Suprapubic skin (tissue), 4 donors: ENCODE measurements at regions not wholly inside any gene's neighbourhood (a gene's known extent, or its start where the extent isn't known, plus 50 kb on each side); places are given as distances from the start of the nearest gene placed in this dataset.

ENCODE experiments used
- EP300 ChIP-seq: sonication (generic); formaldehyde crosslinking; IDR thresholded peaks from one replicate; pipeline ENCODE4 v1.6.1; 2017; ENCODE audit warnings: antibody characterized with exemption
- POLR2A ChIP-seq, 2 donors: fragments of 450-650 bp; IDR thresholded peaks; one replicate each; pipeline ENCODE4 v1.6.1; 2017; ENCODE audit warnings: antibody characterized with exemption in 2 of 2, mild to moderate bottlenecking in 2 of 2, moderate library complexity in 2 of 2
- POLR2AphosphoS5 ChIP-seq, 3 donors: sonication (generic); formaldehyde crosslinking; IDR thresholded peaks; one replicate each; pipeline ENCODE4 v1.6.1; 2017; ENCODE audit warnings: antibody characterized with exemption in 3 of 3
- TF ChIP-seq, protein P1 (sequence below), 2 donors: fragments of 200-600 bp in 1 of 2; fragments of 450-650 bp in 1 of 2; sonication (generic) in 1 of 2; IDR thresholded peaks; one replicate each; pipeline ENCODE4 v1.5.1; 2016 to 2019; ENCODE audit warnings: antibody characterized with exemption in 2 of 2, mild to moderate bottlenecking in 1 of 2, moderate library complexity in 1 of 2

DNA sequence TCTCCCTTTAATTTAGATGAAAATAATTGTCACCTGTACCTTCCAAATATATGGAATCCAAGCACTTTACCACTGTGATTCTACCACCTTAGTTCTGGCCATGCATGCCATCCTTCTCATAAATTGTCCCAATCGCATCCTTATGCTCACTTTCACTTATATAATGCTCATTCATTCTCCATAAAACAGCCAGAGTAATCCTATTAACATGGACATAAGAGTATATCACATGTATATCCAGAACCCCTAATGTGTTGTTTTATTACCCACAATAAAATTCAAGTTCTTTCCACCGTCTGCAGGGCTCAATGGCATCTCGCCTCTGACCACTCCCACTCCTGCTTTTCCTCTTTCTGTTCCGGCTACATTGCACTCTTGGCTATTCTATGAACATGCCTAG lies 597.5 kb upstream of the MIR17HG start:
- TF ChIP-seq POLR2A (IDR thresholded peaks at IDR 0.05), result no peak
- TF ChIP-seq, protein P1, sequence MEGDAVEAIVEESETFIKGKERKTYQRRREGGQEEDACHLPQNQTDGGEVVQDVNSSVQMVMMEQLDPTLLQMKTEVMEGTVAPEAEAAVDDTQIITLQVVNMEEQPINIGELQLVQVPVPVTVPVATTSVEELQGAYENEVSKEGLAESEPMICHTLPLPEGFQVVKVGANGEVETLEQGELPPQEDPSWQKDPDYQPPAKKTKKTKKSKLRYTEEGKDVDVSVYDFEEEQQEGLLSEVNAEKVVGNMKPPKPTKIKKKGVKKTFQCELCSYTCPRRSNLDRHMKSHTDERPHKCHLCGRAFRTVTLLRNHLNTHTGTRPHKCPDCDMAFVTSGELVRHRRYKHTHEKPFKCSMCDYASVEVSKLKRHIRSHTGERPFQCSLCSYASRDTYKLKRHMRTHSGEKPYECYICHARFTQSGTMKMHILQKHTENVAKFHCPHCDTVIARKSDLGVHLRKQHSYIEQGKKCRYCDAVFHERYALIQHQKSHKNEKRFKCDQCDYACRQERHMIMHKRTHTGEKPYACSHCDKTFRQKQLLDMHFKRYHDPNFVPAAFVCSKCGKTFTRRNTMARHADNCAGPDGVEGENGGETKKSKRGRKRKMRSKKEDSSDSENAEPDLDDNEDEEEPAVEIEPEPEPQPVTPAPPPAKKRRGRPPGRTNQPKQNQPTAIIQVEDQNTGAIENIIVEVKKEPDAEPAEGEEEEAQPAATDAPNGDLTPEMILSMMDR (IDR thresholded peaks at IDR 0.05), result no peak
- TF ChIP-seq POLR2AphosphoS5 (IDR thresholded peaks at IDR 0.05), result no peak
- no peak for TF ChIP-seq EP300
